ENCODE measurements at regions not wholly inside any gene's neighbourhood (a gene's known extent, or its start where the extent isn't known, plus 50 kb on each side); places are given as distances from the start of the nearest gene placed in this dataset.

- no peak for DNase-seq (ENCODE audit: low read depth)
- no peak overlapping the region for H3K4me3 ChIP-seq (ENCODE audit: low read depth, low read length)
- no peak for TF ChIP-seq CTCF (IDR thresholded peaks at IDR 0.05; ENCODE audit: insufficient read depth, low read depth, low read length)
These were observed 78.3 kb upstream of the METAP2 start for GRCh38 chr12:95395696-95396095.

GRCh38 chr12:95396849-95397468 is 77.0 kb upstream of the METAP2 start:
- no peak for TF ChIP-seq CTCF (IDR thresholded peaks at IDR 0.05; ENCODE audit: insufficient read depth, low read depth, low read length)
- no peak overlapping the region for H3K4me3 ChIP-seq (ENCODE audit: low read depth, low read length)
- DNase-seq (ENCODE audit: low read depth): peak; percentile 55

GRCh38 chr12:95397571-95397970 is 76.4 kb upstream of the METAP2 start:
- no peak for TF ChIP-seq CTCF (IDR thresholded peaks at IDR 0.05; ENCODE audit: insufficient read depth, low read depth, low read length)
- DNase-seq (ENCODE audit: low read depth): no peak
- H3K4me3 ChIP-seq (ENCODE audit: low read depth, low read length): no peak overlapping the region

GRCh38 chr12:95402096-95402495 is 71.9 kb upstream of the METAP2 start:
- no peak overlapping the region for H3K4me3 ChIP-seq (ENCODE audit: low read depth, low read length)
- TF ChIP-seq CTCF (IDR thresholded peaks at IDR 0.05; ENCODE audit: insufficient read depth, low read depth, low read length): no peak
- DNase-seq (ENCODE audit: low read depth): no peak

GRCh38 chr12:95408201-95408600 is 65.8 kb upstream of the METAP2 start:
- no peak for DNase-seq (ENCODE audit: low read depth)
- H3K4me3 ChIP-seq (ENCODE audit: low read depth, low read length): no peak overlapping the region
- no peak for TF ChIP-seq CTCF (IDR thresholded peaks at IDR 0.05; ENCODE audit: insufficient read depth, low read depth, low read length)

- no peak for TF ChIP-seq CTCF (IDR thresholded peaks at IDR 0.05; ENCODE audit: insufficient read depth, low read depth, low read length)
- no peak for DNase-seq (ENCODE audit: low read depth)
- no peak overlapping the region for H3K4me3 ChIP-seq (ENCODE audit: low read depth, low read length)
These were observed 62.9 kb upstream of the METAP2 start for GRCh38 chr12:95411057-95411456.

GRCh38 chr12:95411466-95411865 is 62.5 kb upstream of the METAP2 start:
- TF ChIP-seq CTCF (IDR thresholded peaks at IDR 0.05; ENCODE audit: insufficient read depth, low read depth, low read length): no peak
- H3K4me3 ChIP-seq (ENCODE audit: low read depth, low read length): no peak overlapping the region
- no peak for DNase-seq (ENCODE audit: low read depth)
